Choroid plexus epithelial cell (primary cell): ENCODE measurements at regions not wholly inside any gene's neighbourhood (a gene's known extent, or its start where the extent isn't known, plus 50 kb on each side); places are given as distances from the start of the nearest gene placed in this dataset.
"Not testable (repeated sequence)": the region's sequence is repeated elsewhere in the genome, so short reads cannot be mapped to it uniquely, and the experiment has no call there.

Experiments used
- DNase-seq: peaks from one replicate; pipeline ENCODE4 v3.0.0-alpha.2; 2010; ENCODE audit warnings: low read depth
- H3K4me3 ChIP-seq: 2 replicates; pipeline ENCODE4 v1.5.1; 2011; ENCODE audit warnings: low read depth, mild to moderate bottlenecking, control low read depth, low read length, moderate library complexity
- TF ChIP-seq, protein P1 (sequence below): conservative IDR thresholded peaks from 2 replicates; pipeline ENCODE4 v1.5.1; 2011; ENCODE audit warnings: low read depth, mild to moderate bottlenecking, control low read depth, inconsistent platforms, low read length, moderate library complexity

DNA sequence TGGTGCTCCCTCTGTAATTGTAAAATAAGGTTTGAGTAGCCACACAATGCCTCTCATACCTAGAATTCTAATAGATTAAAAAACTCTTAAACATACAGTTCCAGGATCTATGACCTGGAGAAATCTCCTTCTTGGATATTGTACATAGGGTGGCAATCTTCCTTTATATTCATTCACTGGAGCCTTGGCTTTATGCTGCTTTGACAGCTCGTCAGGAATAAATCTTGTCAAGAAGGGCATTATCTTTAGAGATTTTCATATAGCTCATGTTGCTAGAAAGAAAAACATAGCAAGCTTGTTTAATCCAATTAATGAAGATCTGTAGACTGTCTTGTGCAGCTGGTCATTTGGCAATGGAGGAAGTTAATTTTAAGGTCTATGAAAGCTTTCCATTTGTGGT, 131.1 kb downstream of the PYDC2 start:
- no peak overlapping the region for H3K4me3 ChIP-seq
- TF ChIP-seq, protein P1, sequence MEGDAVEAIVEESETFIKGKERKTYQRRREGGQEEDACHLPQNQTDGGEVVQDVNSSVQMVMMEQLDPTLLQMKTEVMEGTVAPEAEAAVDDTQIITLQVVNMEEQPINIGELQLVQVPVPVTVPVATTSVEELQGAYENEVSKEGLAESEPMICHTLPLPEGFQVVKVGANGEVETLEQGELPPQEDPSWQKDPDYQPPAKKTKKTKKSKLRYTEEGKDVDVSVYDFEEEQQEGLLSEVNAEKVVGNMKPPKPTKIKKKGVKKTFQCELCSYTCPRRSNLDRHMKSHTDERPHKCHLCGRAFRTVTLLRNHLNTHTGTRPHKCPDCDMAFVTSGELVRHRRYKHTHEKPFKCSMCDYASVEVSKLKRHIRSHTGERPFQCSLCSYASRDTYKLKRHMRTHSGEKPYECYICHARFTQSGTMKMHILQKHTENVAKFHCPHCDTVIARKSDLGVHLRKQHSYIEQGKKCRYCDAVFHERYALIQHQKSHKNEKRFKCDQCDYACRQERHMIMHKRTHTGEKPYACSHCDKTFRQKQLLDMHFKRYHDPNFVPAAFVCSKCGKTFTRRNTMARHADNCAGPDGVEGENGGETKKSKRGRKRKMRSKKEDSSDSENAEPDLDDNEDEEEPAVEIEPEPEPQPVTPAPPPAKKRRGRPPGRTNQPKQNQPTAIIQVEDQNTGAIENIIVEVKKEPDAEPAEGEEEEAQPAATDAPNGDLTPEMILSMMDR = no peak
- DNase-seq = no peak

DNA sequence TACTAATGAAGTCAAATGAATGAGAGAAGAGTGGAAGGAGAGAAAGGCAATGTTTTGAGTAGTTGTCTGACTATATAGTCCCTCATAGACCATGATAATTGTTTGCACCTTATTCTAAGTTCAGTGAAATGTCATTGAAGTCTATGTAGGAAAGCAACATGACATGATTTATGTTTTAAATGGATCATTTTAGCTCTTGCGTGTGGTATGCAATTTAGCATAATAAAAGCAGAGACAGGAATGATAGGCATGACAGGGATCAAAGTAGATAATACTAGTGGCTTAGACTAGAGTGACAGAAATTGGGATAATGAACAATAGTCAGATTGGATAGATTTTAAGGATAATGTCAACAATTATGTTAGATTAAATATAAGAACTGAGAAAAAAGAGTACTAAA, 132.5 kb downstream of the PYDC2 start:
- DNase-seq = no peak
- H3K4me3 ChIP-seq = no peak overlapping the region
- TF ChIP-seq, protein P1 = no peak

DNA sequence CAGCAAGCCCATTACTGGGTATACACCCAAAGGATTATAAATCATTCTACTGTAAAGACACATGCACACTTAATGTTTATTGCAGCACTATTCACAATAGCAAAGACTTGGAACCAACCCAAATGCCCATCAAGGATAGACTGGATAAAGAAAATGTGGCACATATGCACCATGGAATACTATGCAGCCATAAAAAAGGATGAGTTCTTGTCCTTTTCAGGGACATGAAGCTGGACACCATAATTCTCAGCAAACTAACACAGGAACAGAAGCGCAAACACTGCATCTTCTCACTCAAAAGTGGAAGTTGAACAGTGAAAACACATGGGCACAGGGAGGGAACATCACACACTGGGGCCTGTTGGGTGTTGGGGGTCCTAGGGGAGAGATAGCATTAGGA, 154.5 kb downstream of the PYDC2 start:
- not testable (repeated sequence) for H3K4me3 ChIP-seq, DNase-seq

DNA sequence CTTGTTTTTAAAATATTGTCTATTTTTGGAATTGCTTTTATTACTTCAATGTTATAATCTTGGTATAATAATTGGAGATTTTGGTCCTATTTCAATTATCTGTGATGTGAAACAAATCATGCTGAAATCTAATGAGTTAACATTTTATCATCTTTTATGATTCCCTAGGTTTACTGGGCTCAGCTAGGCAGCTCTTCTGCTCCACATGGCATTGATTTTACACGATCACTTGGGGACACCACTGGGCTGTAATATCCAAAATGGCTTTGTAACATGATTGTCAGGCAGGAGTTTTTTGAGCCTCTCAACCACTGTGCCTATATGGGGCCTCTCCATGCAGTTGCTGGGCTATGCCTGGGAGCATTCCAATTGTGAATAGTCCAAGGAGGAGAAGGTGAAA, 163.3 kb downstream of the PYDC2 start:
- no peak for DNase-seq
- no peak overlapping the region for H3K4me3 ChIP-seq
- TF ChIP-seq, protein P1 = no peak

DNA sequence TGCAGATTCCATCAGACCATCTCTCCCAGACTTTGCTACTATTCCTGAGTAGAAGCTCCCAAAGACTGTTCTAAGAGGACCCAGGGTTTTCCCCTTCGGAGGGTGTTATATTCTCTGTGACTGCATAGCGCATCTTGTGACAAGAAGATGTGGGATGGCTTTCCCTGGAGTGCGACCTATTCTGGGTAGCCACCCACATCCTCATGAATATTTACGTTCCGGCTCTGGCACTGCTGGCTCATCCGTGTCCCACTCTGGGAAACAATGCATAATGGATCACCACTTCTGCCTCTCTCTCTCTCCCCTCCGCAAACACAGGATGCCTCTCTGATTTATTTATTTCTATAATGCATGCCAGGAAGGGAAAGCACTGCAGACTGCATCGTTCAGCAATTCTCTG, 166.1 kb downstream of the PYDC2 start:
- no peak for DNase-seq
- TF ChIP-seq, protein P1 = no peak
- H3K4me3 ChIP-seq = no peak overlapping the region

DNA sequence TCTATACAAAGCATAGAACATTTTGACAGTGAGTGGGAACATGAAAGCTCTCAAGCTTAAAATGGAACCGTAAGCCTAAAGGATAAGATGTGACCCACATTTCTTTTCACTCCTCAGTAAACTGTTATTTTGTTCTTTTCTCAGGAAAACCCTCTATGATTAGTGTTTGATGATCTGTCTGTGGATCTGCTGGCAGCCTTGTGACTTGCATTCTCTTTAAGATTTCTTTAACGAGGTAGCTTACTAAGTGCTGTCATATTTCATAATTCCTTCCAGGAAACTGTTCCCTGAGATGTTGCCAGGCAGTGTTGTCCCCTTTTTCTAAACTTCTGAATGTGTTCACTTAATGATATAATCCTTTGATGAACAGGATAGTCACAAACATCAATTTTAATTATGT, 167.6 kb downstream of the PYDC2 start:
- TF ChIP-seq, protein P1 = no peak
- H3K4me3 ChIP-seq = no peak overlapping the region
- DNase-seq = no peak

DNA sequence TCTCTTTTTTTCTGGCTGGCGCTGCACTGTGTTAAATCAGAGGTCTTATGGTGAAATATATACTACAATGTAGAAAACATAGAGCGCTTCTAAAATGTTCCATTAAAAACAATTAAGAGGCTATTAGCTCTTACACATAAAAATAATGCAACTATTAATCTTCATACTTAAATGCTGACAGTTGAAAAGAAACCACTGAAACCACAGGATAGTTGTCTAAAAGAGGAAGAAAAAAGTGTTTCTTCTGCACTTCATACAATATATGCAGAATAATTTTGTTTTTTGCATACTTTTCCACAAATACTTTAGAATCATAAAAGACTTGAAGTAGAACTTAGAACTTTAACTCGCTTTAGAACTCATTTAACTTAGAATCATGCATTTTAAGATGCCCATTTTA, 170.5 kb downstream of the PYDC2 start:
- TF ChIP-seq, protein P1 = no peak
- no peak for DNase-seq

DNA sequence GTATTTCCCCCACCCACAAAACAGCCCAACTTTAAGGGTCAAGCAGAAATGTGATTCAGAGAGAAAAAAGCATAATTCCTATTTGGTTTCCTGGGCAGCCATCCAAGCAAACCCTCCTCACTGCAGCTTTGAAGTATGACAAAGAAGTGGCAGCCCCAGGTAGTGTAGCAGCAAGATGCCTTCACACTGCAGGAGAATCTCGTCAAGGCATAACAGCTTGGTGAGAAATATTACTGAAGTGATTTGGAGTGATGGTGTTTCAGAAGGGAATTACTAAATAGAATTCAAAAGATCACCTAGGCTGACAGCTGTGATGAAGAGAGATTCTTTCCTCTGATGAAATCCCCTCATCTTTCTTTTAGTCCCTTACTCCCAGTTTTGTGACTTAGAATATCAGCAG, 173.9 kb downstream of the PYDC2 start:
- H3K4me3 ChIP-seq = no peak overlapping the region
- no peak for DNase-seq
- TF ChIP-seq, protein P1 = no peak

More for the DNA sequence above, 170.5 kb downstream of the PYDC2 start:
- H3K4me3 ChIP-seq = no peak overlapping the region
